HG02870 (cell line): ENCODE measurements at regions not wholly inside any gene's neighbourhood (a gene's known extent, or its start where the extent isn't known, plus 50 kb on each side); places are given as distances from the start of the nearest gene placed in this dataset.
"Not testable (repeated sequence)": the region's sequence is repeated elsewhere in the genome, so short reads cannot be mapped to it uniquely, and the experiment has no call there.

Experiments used
- ATAC-seq: cut with Tn5 transposase; IDR thresholded peaks from one replicate; pipeline ENCODE4 v1.9.1; 2021; ENCODE audit warnings: mild to moderate bottlenecking, moderate library complexity; ENCODE audit not compliant: unreplicated experiment

DNA sequence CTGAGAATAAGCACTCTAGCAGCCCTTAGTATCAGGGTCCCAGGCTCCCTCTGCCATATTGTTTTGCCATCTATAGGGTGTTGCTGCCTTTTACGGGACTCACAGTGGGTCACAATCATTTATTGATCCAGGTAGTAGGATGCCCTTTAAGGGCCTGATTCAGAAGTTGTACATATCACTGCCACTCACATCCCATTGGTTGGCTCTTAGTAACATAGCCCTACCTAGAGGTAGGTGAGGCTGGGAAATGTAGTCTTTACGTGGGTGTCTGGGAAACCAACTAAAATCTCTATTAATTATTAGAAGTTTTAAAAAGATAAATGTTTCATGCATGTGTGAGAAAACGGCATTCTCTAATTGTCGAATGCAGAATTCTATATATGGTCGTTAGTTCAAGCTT, 78.8 kb upstream of the ATP5PO start:
- ATAC-seq: no peak

DNA sequence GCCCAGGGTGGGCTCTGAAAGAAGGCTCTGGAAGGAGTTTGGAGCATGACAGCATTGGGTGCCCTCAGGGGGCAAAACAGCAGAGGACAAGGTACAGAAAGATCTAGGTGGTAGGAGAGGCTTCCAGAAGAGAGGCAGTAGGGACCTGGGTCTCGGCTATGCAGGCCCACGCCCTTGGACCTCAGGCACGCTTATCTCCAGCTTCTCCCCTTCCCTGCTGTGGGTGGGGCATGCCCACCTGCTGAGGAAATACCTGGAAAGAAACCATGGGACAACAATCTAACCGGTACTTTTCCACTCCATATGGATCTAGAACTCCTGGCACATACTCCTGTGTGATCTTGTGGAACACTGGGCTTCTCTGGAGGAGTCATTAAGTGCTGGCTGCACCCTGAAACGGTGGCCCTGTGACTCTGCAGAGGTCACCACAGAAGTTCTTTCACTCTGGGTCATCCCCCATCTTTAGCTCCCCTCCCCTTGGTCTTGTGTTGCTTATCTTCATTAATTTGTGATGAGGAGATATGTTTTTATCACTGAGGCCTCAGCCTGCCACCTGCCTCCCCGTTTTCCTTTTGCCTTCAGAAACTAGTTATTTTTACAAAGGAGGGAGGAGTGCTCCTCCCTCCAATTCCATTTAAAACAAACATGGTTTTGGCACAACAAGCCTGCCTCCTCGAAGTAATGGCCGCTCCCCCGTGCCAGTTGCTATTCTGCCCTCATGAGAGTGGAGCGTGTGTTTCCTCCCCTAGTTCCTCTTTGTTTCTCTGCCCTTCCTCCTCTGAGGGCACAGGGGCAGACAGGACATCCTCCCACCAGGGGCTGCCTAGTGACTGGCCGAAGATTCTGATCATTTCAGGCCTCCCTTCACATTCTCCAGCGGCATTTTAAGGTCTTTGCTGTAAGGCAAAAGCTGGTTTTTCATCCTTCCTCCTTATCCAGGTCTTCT, 78.0 kb upstream of the ATP5PO start:
- ATAC-seq: no peak

DNA sequence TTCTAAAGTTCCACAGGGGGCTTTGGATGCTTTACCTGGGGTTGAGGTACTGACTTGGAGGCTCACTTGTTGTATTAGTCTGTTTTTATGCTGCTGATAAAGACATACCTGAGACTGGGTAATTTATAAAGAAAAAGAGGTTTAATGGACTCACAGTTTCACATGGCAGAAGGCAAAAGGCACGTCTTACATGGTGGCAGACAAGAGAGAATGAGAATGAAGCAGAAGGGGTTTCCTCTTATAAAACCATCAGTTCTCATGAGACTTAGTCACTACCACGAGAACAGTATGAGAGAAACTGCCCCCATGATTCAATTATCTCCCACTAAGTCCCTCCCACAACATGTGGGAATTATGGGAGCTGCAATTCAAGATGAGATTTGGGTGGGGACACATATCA, 76.8 kb upstream of the ATP5PO start:
- ATAC-seq: not testable (repeated sequence)

DNA sequence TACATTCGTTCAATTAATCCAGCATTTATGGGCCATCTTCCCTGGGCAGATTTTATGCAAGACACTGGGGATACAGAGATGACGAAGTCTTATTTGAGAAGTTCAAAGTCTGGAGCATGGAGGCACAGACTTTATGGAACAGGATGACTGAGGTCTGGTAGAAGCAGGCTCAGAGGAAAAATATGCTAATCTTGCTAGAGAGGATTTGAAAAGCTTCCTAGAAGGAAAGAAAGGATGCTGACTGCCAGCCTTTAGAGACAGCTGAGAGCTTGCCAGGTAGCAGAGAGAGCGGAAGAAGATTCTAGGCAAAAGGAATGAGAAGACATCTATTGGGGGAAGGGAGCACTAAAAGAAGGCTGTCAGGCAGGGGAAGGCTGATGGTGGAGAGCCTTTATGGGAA, 75.5 kb upstream of the ATP5PO start:
- no peak for ATAC-seq

DNA sequence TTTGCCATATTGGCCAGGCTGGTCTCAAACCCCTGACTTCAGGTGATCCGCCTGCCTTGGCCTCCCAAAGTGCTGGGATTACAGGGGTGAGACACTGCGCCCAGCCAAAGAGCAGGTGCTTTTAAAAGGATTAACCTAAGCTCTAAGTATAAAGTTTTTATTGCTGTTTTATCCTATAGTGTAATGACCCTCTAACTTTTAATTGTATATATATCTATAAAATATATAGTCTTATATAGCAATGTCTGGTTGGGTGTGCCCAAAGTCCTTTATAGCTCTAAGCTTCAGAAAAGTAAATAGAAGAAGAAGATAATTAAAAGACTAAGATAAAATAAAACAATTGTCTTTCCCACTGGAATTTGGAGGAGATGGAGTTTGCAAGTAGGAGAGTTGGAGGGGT, 73.8 kb upstream of the ATP5PO start:
- ATAC-seq: no peak

DNA sequence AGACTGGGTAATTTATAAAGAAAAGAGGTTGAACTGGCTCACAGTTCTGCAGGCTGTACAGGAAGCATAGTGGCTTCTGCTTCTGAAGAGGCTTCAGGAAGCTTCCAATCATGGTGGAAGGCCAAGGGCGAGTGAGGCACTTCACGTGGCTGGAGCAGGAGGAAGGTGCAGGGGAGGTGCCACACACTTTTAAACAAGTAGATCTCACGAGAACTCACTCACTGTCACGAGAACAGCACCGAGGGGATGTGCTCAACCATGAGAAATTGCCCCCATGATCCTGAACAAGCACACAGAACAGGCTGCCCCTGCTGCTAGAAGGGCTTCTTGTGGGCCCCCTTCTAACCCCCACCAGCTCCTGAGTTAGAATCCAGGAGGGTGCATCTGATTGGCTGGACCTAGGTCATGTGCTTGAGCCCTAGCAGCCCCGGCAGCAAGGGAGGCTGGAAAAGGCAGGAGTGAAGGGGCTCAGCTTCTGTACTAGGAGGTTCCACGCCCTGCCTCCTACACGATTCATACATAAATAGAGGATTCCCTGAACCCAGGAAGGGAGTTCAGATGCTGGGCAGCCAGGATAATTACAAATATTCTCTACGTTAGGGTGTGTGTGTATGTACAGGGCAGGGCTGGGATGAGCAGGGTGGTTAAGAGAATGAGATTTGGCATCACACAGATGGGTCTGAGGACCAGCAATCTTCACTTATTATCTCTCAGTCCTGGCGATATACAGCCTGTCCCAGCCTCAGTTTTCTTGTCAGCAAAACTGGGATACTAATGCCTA, 72.8 kb upstream of the ATP5PO start:
- no peak for ATAC-seq

DNA sequence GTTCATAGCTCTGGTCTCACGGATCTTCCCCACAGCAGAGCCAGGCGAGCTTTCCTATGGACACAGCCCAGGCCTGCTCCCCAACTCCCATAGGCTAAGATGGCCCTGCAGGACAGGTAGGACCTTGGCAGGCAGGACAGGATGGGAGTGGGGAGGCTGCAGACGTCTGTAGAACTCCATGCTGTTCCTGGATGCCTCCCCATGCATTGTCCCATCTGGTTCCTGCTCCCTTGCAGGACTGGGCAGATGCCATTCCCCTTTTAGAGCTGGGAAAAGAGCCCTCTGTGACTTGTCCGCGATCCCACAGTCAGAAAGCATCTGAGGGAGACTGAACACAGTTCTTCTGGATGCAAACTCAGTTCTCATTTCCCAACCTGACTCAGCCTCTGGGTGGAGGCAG, 71.9 kb upstream of the ATP5PO start:
- ATAC-seq: no peak

DNA sequence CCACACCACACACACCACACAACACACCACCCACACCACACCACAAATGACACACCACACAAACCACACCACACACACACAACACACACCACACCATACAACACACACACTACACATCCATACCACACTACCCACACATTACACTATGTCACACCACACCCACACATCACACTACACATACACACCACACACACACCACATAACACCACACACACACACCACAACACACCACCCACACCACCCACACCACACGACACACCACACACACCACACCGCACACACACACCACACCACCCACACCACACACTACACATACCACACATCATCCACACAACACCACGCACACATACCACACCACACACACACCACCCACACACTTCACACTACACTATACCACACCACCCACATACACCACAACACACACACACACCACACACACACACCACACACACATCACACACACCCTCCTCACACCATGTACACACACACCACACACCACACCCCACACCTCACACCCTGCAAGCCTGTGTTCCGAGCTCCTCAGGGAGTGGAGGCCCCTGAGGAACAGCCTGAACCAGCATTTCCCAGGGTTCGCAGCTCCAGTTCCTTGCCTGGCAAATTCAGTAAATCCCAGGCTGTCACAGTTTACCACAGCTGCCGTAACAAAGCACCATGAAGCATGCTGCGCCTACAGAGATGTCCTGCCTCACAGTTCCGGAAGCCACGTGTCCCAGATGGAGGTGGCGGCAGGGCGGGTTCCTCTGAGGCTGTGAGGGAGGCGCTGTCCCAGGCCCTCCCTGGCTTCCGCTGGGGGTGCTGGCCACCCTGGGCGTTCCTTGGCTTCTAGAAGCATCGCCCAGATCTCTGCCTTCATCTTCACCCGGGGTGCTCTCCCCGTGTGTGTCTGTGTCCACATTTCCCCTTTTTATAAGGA, 69.8 kb upstream of the ATP5PO start:
- ATAC-seq: no peak

DNA sequence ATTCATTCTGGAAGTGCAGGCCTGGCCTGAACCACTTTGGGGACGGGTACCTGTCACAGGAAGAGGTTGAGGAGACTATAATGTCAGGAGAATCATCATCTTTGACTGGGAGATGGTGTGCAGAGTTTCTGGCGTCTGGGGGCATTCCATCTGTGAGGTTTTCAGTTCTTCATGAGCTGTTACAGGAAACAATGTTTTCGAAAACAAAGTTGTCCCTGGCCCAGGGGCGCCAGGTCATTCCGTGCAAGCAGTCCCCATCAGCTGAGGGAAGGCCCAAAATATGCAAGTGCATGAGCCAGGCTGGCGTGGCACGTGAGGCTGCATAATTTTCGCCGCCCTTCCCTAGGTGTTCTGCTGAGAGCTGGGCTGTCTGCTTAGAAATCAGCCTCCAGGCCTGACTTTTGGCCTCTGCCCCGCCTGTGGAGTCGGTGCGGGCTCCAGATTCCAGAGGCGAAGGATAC, 68.4 kb upstream of the ATP5PO start:
- peak; percentile 53 for ATAC-seq

DNA sequence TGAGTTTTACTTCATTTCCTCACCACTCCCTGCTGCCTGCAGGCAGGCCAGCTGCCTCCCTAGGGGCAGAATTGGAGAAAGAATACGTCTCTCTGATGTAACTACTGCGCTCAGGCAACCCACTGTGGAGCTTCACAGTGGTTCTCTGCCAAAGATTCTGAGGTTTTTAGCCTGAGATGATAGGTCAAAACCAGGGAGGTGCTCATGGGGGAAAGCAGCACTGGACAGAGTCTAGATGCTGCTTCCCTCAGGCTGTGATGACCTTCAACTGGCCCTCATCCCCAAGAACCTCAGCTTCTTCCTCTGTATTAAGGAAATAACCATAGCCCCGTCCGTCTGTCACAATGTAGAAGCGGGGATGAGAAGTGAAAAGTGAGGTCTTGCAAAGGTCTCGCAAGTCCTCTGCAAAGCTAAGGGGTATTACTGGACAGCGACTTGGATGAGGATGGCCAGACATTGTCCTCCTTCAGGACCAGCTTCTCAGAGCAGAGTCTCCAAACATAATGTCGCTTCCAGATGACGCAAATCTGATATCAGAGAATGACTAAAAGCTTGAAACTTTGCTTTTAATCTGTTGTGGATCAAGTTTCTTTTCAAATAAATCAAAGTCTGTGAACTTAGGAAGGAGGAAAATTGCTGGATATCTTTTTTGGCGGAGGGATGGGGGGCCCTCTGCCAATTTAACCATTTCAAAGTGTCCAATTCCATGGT, 65.9 kb upstream of the ATP5PO start:
- ATAC-seq: no peak

DNA sequence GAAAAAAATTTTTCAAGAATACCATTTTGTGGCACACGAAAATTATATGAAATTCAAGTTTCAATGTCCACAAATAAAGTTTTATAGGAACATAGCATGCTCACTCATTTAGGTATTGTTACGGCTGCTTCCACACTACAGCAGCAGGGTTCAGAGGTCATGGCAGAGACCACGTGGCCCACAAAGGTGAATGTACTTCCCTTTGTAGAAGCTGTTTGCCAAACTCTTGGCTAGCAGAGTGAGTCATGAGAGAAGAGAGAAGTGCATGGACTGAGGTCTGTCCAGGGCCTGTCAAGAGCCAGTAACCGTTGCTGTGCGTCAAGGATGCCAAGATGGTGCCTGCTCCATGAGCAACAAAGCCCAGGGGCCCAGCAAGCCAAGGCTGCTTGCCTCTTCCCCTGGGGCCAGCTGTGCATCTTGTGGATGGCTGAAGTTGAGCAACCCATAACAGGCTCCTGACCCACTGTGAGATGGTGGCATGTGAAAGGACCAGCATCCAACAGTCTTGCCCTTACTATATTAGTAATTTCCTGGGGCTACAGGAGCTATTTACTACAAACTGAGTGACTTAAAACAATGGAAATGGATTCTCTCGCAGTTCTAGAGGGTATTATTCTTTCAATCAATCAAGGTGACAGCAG, 64.8 kb upstream of the ATP5PO start:
- ATAC-seq: no peak

DNA sequence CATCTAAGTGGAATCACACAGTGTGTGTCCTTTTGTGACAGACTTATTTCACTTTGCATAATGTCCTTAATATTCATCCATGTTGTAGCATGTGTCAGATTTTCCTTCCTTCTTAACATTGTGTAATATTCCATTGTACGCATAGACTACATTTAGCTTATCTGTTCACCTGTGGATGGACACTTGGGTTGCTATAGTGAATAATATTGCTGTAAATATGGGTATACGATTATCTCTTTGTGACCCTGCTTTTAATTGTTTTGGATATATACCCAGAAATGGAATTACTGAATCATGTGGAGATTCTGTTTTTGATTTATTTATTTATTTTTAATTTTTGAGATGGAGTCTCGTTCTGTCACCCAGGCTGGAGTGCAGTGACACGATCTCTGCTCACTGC, 63.0 kb upstream of the ATP5PO start:
- no peak for ATAC-seq

DNA sequence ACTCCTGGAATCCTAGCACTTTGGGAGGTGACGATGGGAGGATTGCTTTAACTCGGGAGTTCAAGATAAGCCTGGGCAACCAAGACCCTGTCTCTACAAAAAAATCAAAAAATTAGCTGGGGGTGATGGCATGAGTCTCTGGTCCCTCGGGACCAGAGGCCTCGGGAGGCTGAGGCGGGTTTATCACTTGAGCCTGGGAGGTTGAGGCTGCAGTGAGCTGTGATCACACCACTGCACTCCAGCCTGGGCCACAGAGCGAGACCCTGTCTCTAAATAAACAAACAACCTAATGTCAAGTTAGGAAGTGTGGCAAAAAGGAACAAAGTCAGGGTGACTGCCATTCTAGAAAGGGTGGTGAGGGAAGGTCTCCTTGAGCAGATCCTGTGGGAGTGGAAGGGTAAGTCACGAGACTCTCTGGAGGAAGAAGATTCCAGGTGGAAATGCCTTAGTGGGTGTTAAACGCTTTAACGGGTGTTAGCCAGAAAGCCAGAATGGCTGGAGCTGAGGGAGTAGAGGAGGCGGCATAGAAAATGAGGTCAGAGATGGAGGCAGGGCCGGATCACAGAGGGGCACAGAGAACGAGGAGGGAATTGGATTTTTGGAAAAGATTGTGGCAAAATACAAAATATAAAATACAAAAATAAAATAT, 62.2 kb upstream of the ATP5PO start:
- no peak for ATAC-seq

DNA sequence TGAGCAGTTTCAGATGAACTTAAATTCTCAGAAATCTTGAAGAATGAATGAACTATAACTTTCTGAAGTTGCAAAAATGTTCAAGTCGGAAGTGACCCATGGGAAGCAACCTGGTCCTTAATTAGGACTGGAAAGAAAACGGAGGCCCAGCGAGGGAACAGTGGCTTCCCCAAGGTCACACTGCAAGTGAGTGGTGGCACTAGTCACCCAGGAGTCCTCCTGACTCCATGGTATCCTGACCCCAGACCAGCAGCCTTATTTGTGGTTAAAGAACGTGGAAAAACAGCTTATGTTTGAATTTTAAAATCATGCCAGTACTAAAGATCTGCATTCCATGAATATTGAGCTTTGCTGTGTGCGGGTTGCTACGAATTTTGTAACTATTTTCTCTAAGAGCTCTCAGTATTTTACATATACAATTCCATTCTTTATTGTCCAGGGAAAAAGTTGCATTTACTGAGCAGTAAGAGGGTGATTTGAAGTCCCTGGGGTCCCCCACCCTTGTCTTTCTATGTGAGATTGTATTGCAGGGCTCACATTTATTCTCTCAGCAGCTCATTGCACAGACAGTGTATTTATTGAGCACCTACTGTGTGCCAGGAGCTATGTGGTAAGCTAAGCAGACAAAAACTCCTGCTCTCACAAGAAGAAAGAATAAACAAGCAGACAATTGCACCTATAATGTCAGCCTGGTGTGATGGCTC, 61.6 kb upstream of the ATP5PO start:
- ATAC-seq: no peak

DNA sequence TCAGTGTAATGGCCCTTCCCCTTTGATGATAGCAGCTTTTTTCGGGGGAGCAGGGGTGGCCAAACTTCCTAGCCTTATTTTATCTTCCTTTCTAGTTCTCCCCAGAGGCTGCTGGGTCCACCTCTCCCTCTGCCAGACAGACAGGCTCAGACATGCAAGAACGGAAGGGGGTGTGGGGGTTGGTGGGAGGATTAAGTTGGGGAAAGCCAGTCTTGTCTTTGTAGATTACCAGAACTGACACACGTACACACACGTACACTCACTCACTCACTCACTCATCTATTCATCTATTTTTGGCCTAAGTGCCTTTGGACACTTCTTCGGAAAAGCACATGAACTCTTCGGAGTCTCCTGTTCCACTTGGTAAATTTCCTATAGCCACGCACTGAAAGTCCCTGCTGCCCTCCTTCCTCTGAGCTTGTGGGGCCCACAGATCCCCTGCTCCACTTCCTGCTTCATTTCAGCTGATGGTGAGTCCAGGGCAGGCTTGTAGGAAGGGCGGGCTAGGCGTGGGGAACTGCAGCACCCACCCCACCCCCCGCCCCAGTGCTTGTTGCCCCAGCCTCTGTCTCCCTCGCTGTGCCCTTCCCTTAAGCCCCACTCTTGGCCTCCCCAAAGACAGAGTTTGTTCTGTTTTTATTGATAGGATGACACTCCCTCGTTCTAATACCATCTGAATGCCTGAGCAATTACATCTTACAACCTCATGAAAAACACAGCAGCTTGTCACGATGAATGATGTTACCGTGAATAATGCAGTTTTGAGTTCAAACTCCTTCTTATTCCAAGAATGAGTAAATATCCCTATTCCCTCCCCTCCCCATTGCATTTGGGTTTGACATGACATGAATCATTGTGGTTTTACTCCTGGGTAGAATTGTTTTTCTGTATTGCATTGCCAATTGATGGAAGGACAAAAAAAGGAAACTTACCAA, 60.7 kb upstream of the ATP5PO start:
- peak; percentile 38 for ATAC-seq

DNA sequence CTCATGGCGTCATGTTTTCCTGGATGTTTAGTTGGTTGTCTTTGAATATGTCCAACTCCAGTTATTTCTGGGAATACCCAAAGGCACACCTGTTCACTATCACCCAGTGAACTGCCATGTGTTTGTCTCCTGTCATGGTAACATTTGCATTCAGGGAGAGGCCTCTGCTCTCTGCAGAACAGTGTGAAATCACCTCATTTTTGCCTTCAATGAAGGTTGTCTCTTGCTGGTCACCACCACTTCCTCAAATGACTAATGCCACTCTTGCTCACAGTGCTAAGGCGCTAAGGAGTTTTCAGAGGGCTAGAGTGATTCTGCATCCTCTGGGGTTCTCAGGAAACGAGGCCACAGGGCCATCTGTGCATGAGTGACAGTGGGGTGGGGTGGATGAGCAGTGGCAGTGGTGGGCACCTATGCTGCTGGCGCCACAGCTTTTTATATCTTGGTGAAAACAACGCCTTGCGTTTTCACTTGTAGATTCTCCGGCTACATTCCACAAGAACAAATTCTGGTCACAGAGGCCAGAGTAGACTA, 60.0 kb upstream of the ATP5PO start:
- ATAC-seq: peak; percentile 88
